KMS-11 (cell line): ENCODE measurements at regions not wholly inside any gene's neighbourhood (a gene's known extent, or its start where the extent isn't known, plus 50 kb on each side); places are given as distances from the start of the nearest gene placed in this dataset.
A peak's percentile ranks its signal among the peaks of the same experiment; 100 is the strongest.

Experiments
- H2AFZ ChIP-seq: fragments of 200-600 bp; sonication (generic); 2 replicates; pipeline ENCODE4 v1.6.1; 2016; ENCODE audit warnings: antibody characterized with exemption, mixed run types, low read depth
- H3K27ac ChIP-seq: fragments of 200-600 bp; sonication (generic); 2 replicates; pipeline ENCODE4 v1.6.1; 2016; ENCODE audit warnings: mild to moderate bottlenecking, mixed run types
- H3K27me3 ChIP-seq: fragments of 200-600 bp; sonication (generic); 2 replicates; pipeline ENCODE4 v1.6.1; 2017; ENCODE audit warnings: mild to moderate bottlenecking, low read depth, mixed run types, moderate library complexity; ENCODE audit not compliant: insufficient read depth
- H3K36me3 ChIP-seq: fragments of 200-600 bp; sonication (generic); 2 replicates; pipeline ENCODE4 v1.6.1; 2017; ENCODE audit warnings: mild to moderate bottlenecking, mixed run types; ENCODE audit not compliant: insufficient read depth
- H3K4me1 ChIP-seq: fragments of 200-600 bp; sonication (generic); 2 replicates; pipeline ENCODE4 v1.6.1; 2016; ENCODE audit warnings: mild to moderate bottlenecking, low read depth, mixed run types; ENCODE audit not compliant: poor library complexity, severe bottlenecking
- H3K4me2 ChIP-seq: fragments of 200-600 bp; sonication (generic); 2 replicates; pipeline ENCODE4 v1.7.0; 2016; ENCODE audit warnings: mild to moderate bottlenecking, mixed run types
- H3K4me3 ChIP-seq: fragments of 200-600 bp; sonication (generic); IDR thresholded peaks from 2 replicates; pipeline ENCODE4 v1.6.1; 2017; ENCODE audit warnings: low read depth, low read length, mixed read lengths; ENCODE audit not compliant: insufficient read depth
- H3K79me2 ChIP-seq: fragments of 200-600 bp; sonication (generic); 2 replicates; pipeline ENCODE4 v1.6.1; 2016; ENCODE audit warnings: low read depth, mixed run types; ENCODE audit not compliant: insufficient read depth
- H3K9ac ChIP-seq: fragments of 200-600 bp; sonication (generic); 2 replicates; pipeline ENCODE4 v1.6.1; 2016; ENCODE audit warnings: mild to moderate bottlenecking, mixed run types
- H4K20me1 ChIP-seq: fragments of 200-600 bp; sonication (generic); 2 replicates; pipeline ENCODE4 v1.6.1; 2016; ENCODE audit warnings: mild to moderate bottlenecking, mixed run types; ENCODE audit not compliant: insufficient read depth
- CTCF ChIP-seq: fragments of 200-600 bp; sonication (generic); conservative IDR thresholded peaks from 2 replicates; pipeline ENCODE4 v1.6.1; 2017; ENCODE audit warnings: low read depth, mild to moderate bottlenecking, antibody characterized with exemption, low read length, moderate library complexity, mixed read lengths

DNA sequence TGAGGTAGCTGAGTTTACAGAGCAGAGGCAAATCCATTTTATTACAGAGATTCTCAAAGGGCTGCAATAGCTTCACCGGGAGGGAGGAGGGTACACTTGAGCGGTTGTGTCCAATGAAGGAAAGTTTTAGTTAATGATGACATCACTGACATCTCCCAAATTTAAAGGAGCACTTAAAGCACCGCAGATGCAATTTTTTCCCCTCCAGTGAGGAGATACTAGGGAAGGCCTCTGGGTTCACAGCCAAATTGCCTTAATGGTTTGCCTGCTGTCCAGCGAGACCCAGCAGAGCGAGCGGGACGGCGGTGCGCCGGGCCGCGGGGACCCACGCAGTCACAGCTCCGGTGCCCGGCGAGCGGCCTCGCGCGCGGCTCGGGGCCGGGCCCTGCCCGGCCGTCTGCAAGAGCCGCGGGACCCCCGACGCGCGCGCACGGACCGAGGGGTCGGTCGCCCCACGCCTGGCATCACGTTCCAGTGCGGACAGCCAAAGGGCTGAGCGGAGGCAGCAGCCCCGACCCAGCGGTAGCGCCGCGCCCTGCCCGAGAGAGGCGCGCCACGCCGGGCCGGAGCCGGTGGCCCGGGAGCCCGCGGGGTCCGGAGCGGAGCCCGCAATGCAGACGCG lies 160.5 kb upstream of the CHRNA7 start:
- Histone ChIP-seq H3K79me2 (no peaks in the 10 kb centered on the region), H3K4me3 (no peak overlapping the region), H3K27me3 (no peaks in the 10 kb centered on the region), H3K27ac (no peak overlapping the region), H3K4me1 (peaks cover 4% of the 10 kb centered on the region), H4K20me1 (no peaks in the 10 kb centered on the region), H3K9ac (no peak overlapping the region), H2AFZ (no peak overlapping the region), H3K36me3 (no peaks in the 10 kb centered on the region), H3K4me2 (no peak overlapping the region)
- TF ChIP-seq CTCF, result no peak

DNA sequence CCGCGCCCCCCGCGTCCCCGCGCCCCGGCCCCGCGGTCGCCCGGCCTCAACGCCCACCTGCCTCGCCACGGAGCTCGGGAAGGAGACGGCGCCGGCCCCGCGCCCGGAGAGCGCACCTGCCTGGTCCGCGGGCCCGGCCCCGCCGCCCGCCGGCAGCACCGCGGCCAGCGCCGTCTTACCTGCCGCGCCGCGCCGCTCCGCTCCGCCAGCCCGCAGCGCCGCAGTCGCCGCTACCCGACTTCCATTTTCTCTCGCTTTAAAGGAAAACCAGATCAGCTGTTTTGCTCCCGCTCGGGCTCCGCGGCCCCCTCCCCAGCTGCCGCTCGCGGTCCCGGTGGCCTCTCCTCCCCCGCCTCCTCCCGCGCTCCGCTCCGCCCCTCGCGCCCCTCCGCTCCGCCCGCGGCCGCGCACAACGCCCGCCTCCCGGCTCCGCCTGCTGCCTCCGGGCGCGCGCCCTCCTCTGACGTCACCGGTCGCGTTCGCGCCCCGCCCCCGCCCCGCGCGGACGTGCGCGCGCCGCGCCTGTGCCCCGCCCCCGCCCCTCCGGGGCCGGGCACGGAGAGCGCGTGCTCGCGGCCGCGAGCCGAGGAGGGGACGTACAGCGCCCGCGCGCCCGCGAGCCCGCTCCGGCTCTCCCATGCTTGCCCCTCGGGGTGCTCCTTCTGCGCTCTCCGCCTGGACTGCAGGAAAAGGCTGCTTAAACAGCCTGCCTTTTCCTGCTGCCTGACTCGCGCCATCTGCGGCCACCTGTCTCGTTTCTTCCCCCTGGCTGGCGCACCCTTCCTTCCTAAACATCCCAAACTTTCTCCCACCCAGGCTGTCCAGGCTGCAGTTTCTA lies 159.8 kb upstream of the CHRNA7 start, which contains the start of gene OTUD7A:
OTUD7A (minus strand) TSS at position 346 of the 838 bp plus-strand sequence.
- peaks cover 4% of the 10 kb centered on the region for H3K4me1 ChIP-seq
- H3K79me2 ChIP-seq, result no peaks in the 10 kb centered on the region
- H3K27ac ChIP-seq, result no peak within 1 kb of the TSS
- H4K20me1 ChIP-seq, result no peaks in the 10 kb centered on the region
- no peaks in the 10 kb centered on the region for H3K27me3 ChIP-seq
- peak within 1 kb of the TSS; percentile 29; the same call in 1 of the 2 replicates for H3K9ac ChIP-seq
- peak within 1 kb of the TSS; percentile 53; the same call in 1 of the 2 replicates for H3K4me2 ChIP-seq
- H3K36me3 ChIP-seq, result no peaks in the 10 kb centered on the region
- no peak within 1 kb of the TSS for H3K4me3 ChIP-seq
- H2AFZ ChIP-seq, result peak within 1 kb of the TSS; percentile 99
- TF ChIP-seq CTCF, result no peak

DNA sequence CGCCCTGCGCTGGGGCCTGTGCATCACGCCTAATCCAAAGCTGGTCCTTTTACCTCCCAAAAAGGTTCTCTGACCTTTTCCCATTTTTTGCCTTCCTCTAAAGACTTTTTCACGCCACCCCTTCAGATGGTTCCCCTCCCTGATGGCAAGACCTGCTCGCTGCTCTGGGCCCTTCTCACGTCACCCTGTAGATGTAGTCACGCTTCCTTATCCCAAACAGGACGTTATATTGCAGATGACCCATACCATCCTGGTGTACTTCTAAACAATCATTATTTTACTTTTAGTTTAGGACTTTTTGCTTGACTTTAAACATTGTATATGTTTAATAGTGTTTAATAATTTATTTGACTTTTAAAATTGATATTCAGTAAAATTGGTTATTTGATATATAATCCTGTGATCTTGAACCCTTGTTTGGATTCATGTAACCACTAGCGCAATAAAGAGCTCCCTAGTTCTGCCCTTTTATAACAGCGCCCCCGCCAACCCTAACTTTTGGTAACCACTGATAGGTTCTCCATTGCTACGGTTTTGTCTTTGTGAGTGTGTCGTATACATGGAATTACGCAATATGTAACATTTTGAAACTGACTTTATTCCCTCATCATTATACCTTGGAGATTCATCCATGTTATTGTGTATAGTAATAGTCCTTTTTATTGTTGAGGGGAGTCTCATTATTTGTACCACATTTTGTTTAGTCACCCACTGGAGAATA lies 159.0 kb upstream of the CHRNA7 start:
- H3K27ac ChIP-seq, result no peak overlapping the region
- no peak for TF ChIP-seq CTCF
- H4K20me1 ChIP-seq, result no peaks in the 10 kb centered on the region
- H3K4me2 ChIP-seq, result peak overlapping the region; percentile 53; the same call in 1 of the 2 replicates
- H3K4me1 ChIP-seq, result peaks cover 4% of the 10 kb centered on the region
- H3K79me2 ChIP-seq, result no peaks in the 10 kb centered on the region
- H3K4me3 ChIP-seq, result no peak overlapping the region
- H3K36me3 ChIP-seq, result no peaks in the 10 kb centered on the region
- peak overlapping the region; percentile 29; the same call in 1 of the 2 replicates for H3K9ac ChIP-seq
- peak overlapping the region; percentile 99 for H2AFZ ChIP-seq
- H3K27me3 ChIP-seq, result no peaks in the 10 kb centered on the region

GRCh38 chr15:31871887-31872281 lies 158.4 kb upstream of the CHRNA7 start:
- Histone ChIP-seq H2AFZ (no peak overlapping the region), H3K9ac (no peak overlapping the region), H3K4me3 (no peak overlapping the region), H3K79me2 (no peaks in the 10 kb centered on the region), H3K4me1 (peaks cover 4% of the 10 kb centered on the region), H4K20me1 (no peaks in the 10 kb centered on the region), H3K4me2 (no peak overlapping the region), H3K27ac (no peak overlapping the region), H3K27me3 (no peaks in the 10 kb centered on the region), H3K36me3 (no peaks in the 10 kb centered on the region)
- no peak for TF ChIP-seq CTCF
